IPS-15b (cell line): ENCODE measurements at regions not wholly inside any gene's neighbourhood (a gene's known extent, or its start where the extent isn't known, plus 50 kb on each side); places are given as distances from the start of the nearest gene placed in this dataset.

Source experiments
- H3K27me3 ChIP-seq: one replicate; pipeline ENCODE4 v1.6.1; 2013; ENCODE audit warnings: low read length; ENCODE audit not compliant: control insufficient read depth, insufficient read depth
- H3K36me3 ChIP-seq: one replicate; pipeline ENCODE4 v1.6.1; 2013; ENCODE audit warnings: low read length; ENCODE audit not compliant: control insufficient read depth, insufficient read depth
- H3K4me1 ChIP-seq: one replicate; pipeline ENCODE4 v1.6.1; 2013; ENCODE audit warnings: mild to moderate bottlenecking, low read length; ENCODE audit not compliant: control insufficient read depth, insufficient read depth
- H3K4me3 ChIP-seq: one replicate; pipeline ENCODE4 v1.5.1; 2013; ENCODE audit warnings: low read depth, low read length
- H3K9ac ChIP-seq: one replicate; pipeline ENCODE4 v1.6.1; 2013; ENCODE audit warnings: low read depth, mild to moderate bottlenecking, low read length
- H3K9me3 ChIP-seq: one replicate; pipeline ENCODE4 v1.6.1; 2013; ENCODE audit warnings: mild to moderate bottlenecking, low read length; ENCODE audit not compliant: control insufficient read depth, insufficient read depth

DNA sequence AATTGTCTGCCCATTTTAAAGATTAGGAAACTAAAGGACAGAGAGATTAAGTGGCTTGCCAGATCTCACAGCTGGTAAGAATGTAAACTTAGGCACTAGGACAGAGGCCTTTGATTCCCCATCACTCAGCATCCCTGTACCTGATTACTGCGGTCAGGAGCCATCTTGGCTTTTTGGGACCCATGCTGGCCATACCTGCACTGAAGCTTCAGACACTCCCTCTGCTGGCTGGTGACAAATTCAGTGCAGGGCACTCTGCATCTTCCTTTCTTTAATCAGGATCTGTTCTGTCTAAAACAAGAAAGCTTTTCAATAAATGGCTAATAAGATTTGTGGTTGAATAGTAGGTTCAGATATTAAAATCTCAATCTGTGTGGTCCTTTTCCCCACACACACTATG is 215.5 kb upstream of the RORB start:
- no peak overlapping the region for H3K4me3 ChIP-seq
- no peaks in the 10 kb centered on the region for H3K9me3 ChIP-seq
- no peaks in the 10 kb centered on the region for H3K4me1 ChIP-seq
- H3K9ac ChIP-seq, result no peak overlapping the region
- no peaks in the 10 kb centered on the region for H3K36me3 ChIP-seq
- no peaks in the 10 kb centered on the region for H3K27me3 ChIP-seq

DNA sequence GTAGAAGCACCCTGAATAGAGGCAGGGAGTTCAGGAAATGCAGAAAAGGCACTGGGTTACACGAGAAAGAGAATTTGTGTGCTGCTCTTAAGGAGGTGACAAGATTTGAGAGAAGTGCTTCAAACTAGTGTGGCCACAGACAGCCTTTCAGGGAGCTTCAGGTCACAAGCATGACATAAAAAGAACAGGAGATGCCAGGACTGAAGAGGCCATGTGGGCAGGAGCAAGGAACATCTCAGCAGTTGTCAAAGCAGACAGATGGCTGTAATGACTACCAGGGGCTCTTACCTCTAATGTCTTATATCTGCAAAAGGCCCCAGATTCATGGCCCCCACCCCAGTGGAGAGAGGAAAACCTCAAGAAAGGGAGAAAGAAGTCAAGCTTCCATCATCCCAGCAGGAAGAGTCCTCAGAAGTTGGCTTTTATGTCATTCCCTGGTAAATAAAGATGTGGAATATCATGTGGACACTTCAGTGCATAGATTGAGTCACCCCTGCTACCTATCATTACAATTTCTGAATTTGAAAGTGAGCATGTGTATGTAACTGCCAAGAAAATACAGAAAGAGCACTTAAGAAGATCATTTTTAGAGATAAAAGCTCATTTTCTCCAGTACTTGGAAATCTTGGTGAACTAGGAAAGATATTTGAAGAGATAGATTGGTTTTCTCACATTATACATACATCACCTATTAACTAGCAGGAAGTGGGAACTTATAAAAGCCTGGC is 214.4 kb upstream of the RORB start:
- Histone ChIP-seq H3K9me3 (no peaks in the 10 kb centered on the region), H3K9ac (no peak overlapping the region), H3K4me3 (no peak overlapping the region), H3K4me1 (no peaks in the 10 kb centered on the region), H3K27me3 (no peaks in the 10 kb centered on the region), H3K36me3 (no peaks in the 10 kb centered on the region)

GRCh38 chr9:74284581-74285450 is 212.3 kb upstream of the RORB start:
- no peak overlapping the region for H3K9ac ChIP-seq
- no peaks in the 10 kb centered on the region for H3K9me3 ChIP-seq
- no peaks in the 10 kb centered on the region for H3K27me3 ChIP-seq
- no peaks in the 10 kb centered on the region for H3K36me3 ChIP-seq
- no peak overlapping the region for H3K4me3 ChIP-seq
- no peaks in the 10 kb centered on the region for H3K4me1 ChIP-seq

- Histone ChIP-seq H3K4me3 (no peak overlapping the region), H3K9ac (no peak overlapping the region), H3K27me3 (no peaks in the 10 kb centered on the region), H3K36me3 (no peaks in the 10 kb centered on the region), H3K4me1 (peaks cover 3% of the 10 kb centered on the region), H3K9me3 (no peaks in the 10 kb centered on the region)
These were observed 203.7 kb upstream of the RORB start for GRCh38 chr9:74293479-74293878.

DNA sequence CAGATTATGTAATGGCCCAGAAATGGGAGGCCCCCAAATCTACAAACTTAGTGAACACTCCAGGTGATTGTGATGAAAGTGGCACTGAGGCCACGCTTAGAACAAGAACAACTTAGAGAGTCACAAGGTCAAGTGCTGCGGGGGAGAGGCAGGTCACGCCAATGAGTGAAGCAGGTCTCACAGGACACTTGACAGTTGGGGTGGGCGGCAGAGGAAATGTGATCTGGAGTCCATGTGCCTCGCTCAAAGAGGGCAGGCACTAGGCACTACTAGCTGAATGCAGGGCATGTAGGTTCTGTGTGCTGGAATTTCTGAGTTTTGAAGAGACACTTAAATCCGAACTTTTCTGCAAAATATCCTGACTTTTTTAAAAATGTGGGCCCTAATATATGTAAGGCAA is 193.2 kb upstream of the RORB start:
- peaks cover 17% of the 10 kb centered on the region for H3K4me1 ChIP-seq
- H3K4me3 ChIP-seq, result no peak overlapping the region
- no peaks in the 10 kb centered on the region for H3K9me3 ChIP-seq
- no peak overlapping the region for H3K9ac ChIP-seq
- no peaks in the 10 kb centered on the region for H3K36me3 ChIP-seq
- no peaks in the 10 kb centered on the region for H3K27me3 ChIP-seq

GRCh38 chr9:74304598-74304997 is 192.5 kb upstream of the RORB start:
- no peaks in the 10 kb centered on the region for H3K9me3 ChIP-seq
- peaks cover 17% of the 10 kb centered on the region for H3K4me1 ChIP-seq
- no peak overlapping the region for H3K9ac ChIP-seq
- H3K4me3 ChIP-seq, result no peak overlapping the region
- no peaks in the 10 kb centered on the region for H3K36me3 ChIP-seq
- H3K27me3 ChIP-seq, result no peaks in the 10 kb centered on the region

- Histone ChIP-seq H3K4me3 (no peak overlapping the region), H3K4me1 (peaks cover 14% of the 10 kb centered on the region), H3K9me3 (no peaks in the 10 kb centered on the region), H3K36me3 (no peaks in the 10 kb centered on the region), H3K9ac (no peak overlapping the region), H3K27me3 (no peaks in the 10 kb centered on the region)
These were observed 187.5 kb upstream of the RORB start for GRCh38 chr9:74309654-74310053.

- H3K4me3 ChIP-seq, result no peak overlapping the region
- no peaks in the 10 kb centered on the region for H3K4me1 ChIP-seq
- no peaks in the 10 kb centered on the region for H3K27me3 ChIP-seq
- no peak overlapping the region for H3K9ac ChIP-seq
- no peaks in the 10 kb centered on the region for H3K36me3 ChIP-seq
- H3K9me3 ChIP-seq, result no peaks in the 10 kb centered on the region
These were observed 179.9 kb upstream of the RORB start for GRCh38 chr9:74317235-74317634.

DNA sequence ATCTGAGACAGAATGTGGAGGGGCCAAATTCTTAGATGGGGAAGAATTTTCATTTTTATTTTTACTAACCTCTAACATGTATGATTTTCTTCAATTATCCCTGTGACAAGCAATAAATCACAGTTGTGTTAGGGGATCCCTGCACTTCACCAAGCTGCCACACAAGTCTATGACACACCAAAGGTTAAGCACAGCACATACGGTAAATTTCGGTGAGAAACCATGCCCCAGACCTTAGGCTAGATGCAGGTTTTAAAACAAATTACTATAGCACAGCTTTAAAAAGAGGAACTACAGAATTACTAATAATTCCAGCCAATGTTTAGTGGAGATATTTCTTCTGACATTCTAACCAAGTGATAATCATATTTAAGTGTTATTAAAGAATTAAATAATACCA is 175.7 kb upstream of the RORB start:
- no peak overlapping the region for H3K4me3 ChIP-seq
- H3K9me3 ChIP-seq, result no peaks in the 10 kb centered on the region

DNA sequence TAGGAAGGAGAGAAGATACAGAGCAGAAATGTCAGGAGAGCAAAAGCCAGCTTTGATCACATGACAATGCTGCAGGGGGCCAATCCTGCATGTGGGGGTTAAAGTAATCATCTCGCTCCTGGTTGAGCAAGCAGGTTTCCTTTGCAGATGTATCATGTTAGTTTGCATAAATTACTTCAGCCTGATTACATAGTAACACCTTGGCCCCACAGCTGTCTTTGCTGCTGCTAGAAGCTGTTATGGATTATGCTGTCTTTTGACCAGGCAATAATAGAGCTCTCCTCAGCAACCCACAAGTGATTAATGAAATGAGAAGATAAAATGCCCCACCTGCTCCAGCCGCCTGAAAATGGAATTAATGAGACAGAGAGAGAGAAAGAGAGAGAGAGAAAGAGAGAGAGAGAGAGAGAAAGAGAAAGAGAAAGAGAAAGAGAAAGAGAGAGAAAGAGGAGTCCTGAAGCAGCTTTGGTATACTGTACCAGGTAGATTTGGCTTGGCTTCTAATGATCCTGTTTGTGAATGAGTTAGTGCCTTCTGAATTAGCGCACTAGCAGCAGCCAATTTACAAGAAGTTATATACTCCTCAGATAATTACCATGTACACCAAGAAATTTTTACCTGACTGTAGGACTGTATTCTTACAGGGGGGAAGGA is 174.3 kb upstream of the RORB start:
- no peaks in the 10 kb centered on the region for H3K9me3 ChIP-seq
- H3K4me3 ChIP-seq, result no peak overlapping the region
- no peaks in the 10 kb centered on the region for H3K36me3 ChIP-seq
- no peaks in the 10 kb centered on the region for H3K27me3 ChIP-seq
- no peak overlapping the region for H3K9ac ChIP-seq
- H3K4me1 ChIP-seq, result no peaks in the 10 kb centered on the region

More for the DNA sequence above, 175.7 kb upstream of the RORB start:
- Histone ChIP-seq H3K36me3 (no peaks in the 10 kb centered on the region), H3K9ac (no peak overlapping the region), H3K4me1 (no peaks in the 10 kb centered on the region), H3K27me3 (no peaks in the 10 kb centered on the region)

- H3K9ac ChIP-seq, result no peak overlapping the region
These were observed 166.5 kb upstream of the RORB start for GRCh38 chr9:74330487-74331214.

More at GRCh38 chr9:74330487-74331214, 166.5 kb upstream of the RORB start:
- no peaks in the 10 kb centered on the region for H3K27me3 ChIP-seq
- no peaks in the 10 kb centered on the region for H3K9me3 ChIP-seq
- H3K4me1 ChIP-seq, result no peaks in the 10 kb centered on the region
- H3K36me3 ChIP-seq, result no peaks in the 10 kb centered on the region
- H3K4me3 ChIP-seq, result no peak overlapping the region
